Astrocyte of the spinal cord (primary cell): ENCODE measurements at regions not wholly inside any gene's neighbourhood (a gene's known extent, or its start where the extent isn't known, plus 50 kb on each side); places are given as distances from the start of the nearest gene placed in this dataset.

Source experiments
- DNase-seq: peaks from one replicate; pipeline ENCODE4 v3.0.0; 2011; ENCODE audit warnings: low read depth, low spot score
- H3K4me3 ChIP-seq: 2 replicates; pipeline ENCODE4 v1.5.1; 2011; ENCODE audit warnings: low read depth, mild to moderate bottlenecking, low read length, moderate library complexity
- CTCF ChIP-seq: IDR thresholded peaks from 2 replicates; pipeline ENCODE4 v1.5.1; 2012; ENCODE audit warnings: low read depth, mild to moderate bottlenecking, low read length, inconsistent platforms
- in situ Hi-C: cut with HindIII; loops from 2 replicates; pipeline ENCODE4 v1.10.0; 2017; ENCODE audit warnings: low sequenced_read_pairs

GRCh38 chr13:47327861-47328260 is 431.0 kb upstream of the HTR2A start:
- no peak overlapping the region for H3K4me3 ChIP-seq
- TF ChIP-seq CTCF = no peak
- in situ Hi-C loops = no loop called here
- DNase-seq = no peak

GRCh38 chr13:47326061-47326460 is 429.2 kb upstream of the HTR2A start:
- TF ChIP-seq CTCF = no peak
- DNase-seq = no peak
- no peak overlapping the region for H3K4me3 ChIP-seq
- in situ Hi-C loops = no loop called here

- TF ChIP-seq CTCF = no peak
Measured at GRCh38 chr13:47317356-47317755, 420.5 kb upstream of the HTR2A start.

GRCh38 chr13:47310401-47310800 is 413.5 kb upstream of the HTR2A start:
- no peak overlapping the region for H3K4me3 ChIP-seq
- in situ Hi-C loops = no loop called here
- no peak for DNase-seq
- no peak for TF ChIP-seq CTCF

More at GRCh38 chr13:47317356-47317755, 420.5 kb upstream of the HTR2A start:
- no peak for DNase-seq
- in situ Hi-C loops = no loop called here
- no peak overlapping the region for H3K4me3 ChIP-seq

- no peak overlapping the region for H3K4me3 ChIP-seq
- DNase-seq = no peak
- in situ Hi-C loops = no loop called here
- no peak for TF ChIP-seq CTCF
Measured at GRCh38 chr13:47306991-47307390, 410.1 kb upstream of the HTR2A start.

GRCh38 chr13:47303626-47304025 is 406.8 kb upstream of the HTR2A start:
- no peak overlapping the region for H3K4me3 ChIP-seq
- in situ Hi-C loops = no loop called here
- DNase-seq = no peak
- no peak for TF ChIP-seq CTCF

- in situ Hi-C loops = no loop called here
- DNase-seq = no peak
Measured at GRCh38 chr13:47299304-47299703, 402.5 kb upstream of the HTR2A start.

More at GRCh38 chr13:47299304-47299703, 402.5 kb upstream of the HTR2A start:
- no peak for TF ChIP-seq CTCF
- no peak overlapping the region for H3K4me3 ChIP-seq
